Pancreas (tissue), 10 donors: ENCODE measurements at regions not wholly inside any gene's neighbourhood (a gene's known extent, or its start where the extent isn't known, plus 50 kb on each side); places are given as distances from the start of the nearest gene placed in this dataset.

Experiments
- ATAC-seq, 4 donors: fragments of 200-7000 bp; cut with Tn5 transposase; one replicate each; pipeline versions ENCODE4 v1.8.0 to v1.9.1; 2020; ENCODE audit warnings: mild to moderate bottlenecking in 4 of 4, moderate library complexity in 4 of 4
- DNase-seq, 6 donors: peaks; one replicate each; pipeline ENCODE4 v3.0.0-alpha.2; 2020
- FAIRE-seq: peaks from 2 replicates; lab custom pipeline; 2012; peaks lifted over from hg19 to GRCh38; lab: Jason Lieb, UNC
- H3K27ac ChIP-seq, 4 donors: fragments of 200-600 bp; sonication (generic); 1 replicate in 3 of 4; 2 replicates in 1 of 4; pipeline versions ENCODE4 v1.5.0 to v1.8.0; 2020
- H3K27me3 ChIP-seq, 4 donors: fragments of 200-600 bp; one replicate each; pipeline ENCODE4 v1.8.0; 2021
- H3K36me3 ChIP-seq, 3 donors: fragments of 200-600 bp; sonication (generic) in 1 of 3; one replicate each; pipeline versions ENCODE4 v1.5.0 to v1.8.0; 2020 to 2021
- H3K4me1 ChIP-seq, 3 donors: fragments of 200-600 bp; one replicate each; pipeline ENCODE4 v1.8.0; 2021
- H3K4me3 ChIP-seq, 4 donors: fragments of 200-600 bp; sonication (generic) in 2 of 4; one replicate each; pipeline versions ENCODE4 v1.5.0 to v1.8.0; 2020 to 2021
- H3K9me3 ChIP-seq, 4 donors: fragments of 200-600 bp; one replicate each; pipeline ENCODE4 v1.8.0; 2021
- CTCF ChIP-seq, 4 donors: fragments of 200-600 bp; sonication (generic) in 3 of 4; IDR thresholded peaks; one replicate each; pipeline versions ENCODE4 v1.5.0 to v1.8.0; 2021; ENCODE audit warnings: antibody characterized with exemption in 4 of 4
- WGBS, 2 donors: extraction: QIAGEN DNeasy Blood & Tissue Kit; methylation state at CpG; one replicate each; pipeline ENCODE4 v1.1.7; 2013; 5-methylcytosine and 5-hydroxymethylcytosine counted together
- intact Hi-C, 3 donors: fragments of 100-400 bp; cut with DNase I; formaldehyde crosslinking; loops; one replicate each; pipeline versions ENCODE4 v1.11.1 to v1.14.2; 2022
- donor health status: healthy with polysubstance abuse.
- donor health status: DM: no; HTN: no; CAD: no; lungs with moderate emphysema.
- donor health status: DM: no; HTN: no; CAD: no.
- donor health status: control.
- donor health status: control.
- donor health status: Bipolar disorder and iron deficiency.
- donor health status: DM: yes; HTN: yes; CAD: no.
- donor health status: DM: no; HTN: no; CAD: no.
- donor health status: DM: no; HTN: no; CAD: no.
- donor health status: DM: yes; HTN: yes; CAD: no.

- no peak for ATAC-seq
- H3K4me3 ChIP-seq = no peak overlapping the region
- H3K36me3 ChIP-seq = no peaks in the 10 kb centered on the region
- intact Hi-C loops = no loop called here
- FAIRE-seq = no peak
- no peak for TF ChIP-seq CTCF (IDR thresholded peaks at IDR 0.05)
- H3K27me3 ChIP-seq = no peaks in the 10 kb centered on the region
- no peaks in the 10 kb centered on the region for H3K9me3 ChIP-seq
- H3K4me1 ChIP-seq = no peaks in the 10 kb centered on the region
- H3K27ac ChIP-seq = no peak overlapping the region
- no peak for DNase-seq
- 63 to 73% methylated on average over 2 of the region's 2 CpGs for WGBS, 2 donors
These were observed 101.9 kb upstream of the EEA1 start for GRCh38 chr12:93031028-93031427.

GRCh38 chr12:93032758-93033157 lies 103.7 kb upstream of the EEA1 start:
- Histone ChIP-seq H3K27ac (no peak overlapping the region), H3K27me3 (no peaks in the 10 kb centered on the region), H3K9me3 (no peaks in the 10 kb centered on the region), H3K4me1 (no peaks in the 10 kb centered on the region), H3K4me3 (no peak overlapping the region), H3K36me3 (no peaks in the 10 kb centered on the region)
- TF ChIP-seq CTCF (IDR thresholded peaks at IDR 0.05) = no peak
- no peak for ATAC-seq
- no peak for DNase-seq
- intact Hi-C loops = no loop called here
- FAIRE-seq = no peak

GRCh38 chr12:93033948-93034347 lies 104.9 kb upstream of the EEA1 start:
- intact Hi-C loops = no loop called here
- ATAC-seq (no peak), FAIRE-seq (no peak), DNase-seq (no peak)
- H3K27ac ChIP-seq = no peak overlapping the region
- TF ChIP-seq CTCF (IDR thresholded peaks at IDR 0.05) = no peak
- no peak overlapping the region for H3K4me3 ChIP-seq
- WGBS, 2 donors = 85 to 88% methylated on average over 1 of the region's 1 CpG
- H3K9me3 ChIP-seq = no peaks in the 10 kb centered on the region
- no peaks in the 10 kb centered on the region for H3K27me3 ChIP-seq
- no peaks in the 10 kb centered on the region for H3K4me1 ChIP-seq
- H3K36me3 ChIP-seq = no peaks in the 10 kb centered on the region

GRCh38 chr12:93039062-93039461 lies 110.0 kb upstream of the EEA1 start:
- H3K4me1 ChIP-seq = no peaks in the 10 kb centered on the region
- H3K27me3 ChIP-seq = no peaks in the 10 kb centered on the region
- ATAC-seq (no peak), FAIRE-seq (no peak), DNase-seq (no peak)
- TF ChIP-seq CTCF (IDR thresholded peaks at IDR 0.05) = no peak
- H3K9me3 ChIP-seq = no peaks in the 10 kb centered on the region
- no peaks in the 10 kb centered on the region for H3K36me3 ChIP-seq
- intact Hi-C loops = no loop called here
- H3K4me3 ChIP-seq = no peak overlapping the region
- 77 to 79% methylated on average over 4 of the region's 4 CpGs for WGBS, 2 donors
- no peak overlapping the region for H3K27ac ChIP-seq

GRCh38 chr12:93039930-93040329 lies 110.8 kb upstream of the EEA1 start:
- H3K4me3 ChIP-seq = no peak overlapping the region
- intact Hi-C loops = no loop called here
- H3K4me1 ChIP-seq = no peaks in the 10 kb centered on the region
- no peak overlapping the region for H3K27ac ChIP-seq
- no peak for DNase-seq
- no peaks in the 10 kb centered on the region for H3K27me3 ChIP-seq
- no peaks in the 10 kb centered on the region for H3K9me3 ChIP-seq
- FAIRE-seq = no peak
- ATAC-seq = no peak
- 44 to 55% methylated on average over 4 of the region's 4 CpGs for WGBS, 2 donors
- H3K36me3 ChIP-seq = no peaks in the 10 kb centered on the region
- TF ChIP-seq CTCF (IDR thresholded peaks at IDR 0.05) = no peak
